H9 (cell line): ENCODE measurements at regions not wholly inside any gene's neighbourhood (a gene's known extent, or its start where the extent isn't known, plus 50 kb on each side); places are given as distances from the start of the nearest gene placed in this dataset.
A peak's percentile ranks its signal among the peaks of the same experiment; 100 is the strongest.

ENCODE experiments used
- DNase-seq: peaks from one replicate; pipeline ENCODE4 v3.0.0-alpha.2; 2017
- H2AFZ ChIP-seq: one replicate; pipeline ENCODE4 v1.6.1; 2013; ENCODE audit warnings: mild to moderate bottlenecking, low read length, control low read depth, moderate library complexity
- H2AK5ac ChIP-seq: 2 replicates; pipeline ENCODE4 v1.6.1; 2013; ENCODE audit warnings: low read length, control low read depth, mixed read lengths; ENCODE audit not compliant: insufficient read length
- H2BK120ac ChIP-seq: one replicate; pipeline ENCODE4 v1.6.1; 2013; ENCODE audit warnings: low read depth, mild to moderate bottlenecking, low read length, control low read depth, inconsistent platforms; ENCODE audit not compliant: poor library complexity, severe bottlenecking
- H2BK12ac ChIP-seq: 2 replicates; pipeline ENCODE4 v1.6.1; 2013; ENCODE audit warnings: low read length, control low read depth, mixed read lengths, low read depth; ENCODE audit not compliant: insufficient read length
- H2BK15ac ChIP-seq: 2 replicates; pipeline ENCODE4 v1.6.1; 2013; ENCODE audit warnings: low read depth, low read length, control low read depth
- H2BK20ac ChIP-seq: one replicate; pipeline ENCODE4 v1.6.1; 2013; ENCODE audit warnings: low read depth, mild to moderate bottlenecking, low read length, control low read depth, inconsistent platforms; ENCODE audit not compliant: poor library complexity, severe bottlenecking
- H2BK5ac ChIP-seq: 2 replicates; pipeline ENCODE4 v1.6.1; 2013; ENCODE audit warnings: low read length, control low read depth, mixed read lengths; ENCODE audit not compliant: insufficient read length
- H3K14ac ChIP-seq: 2 replicates; pipeline ENCODE4 v1.6.1; 2013; ENCODE audit warnings: low read length, control low read depth; ENCODE audit not compliant: insufficient read depth
- H3K18ac ChIP-seq: 2 replicates; pipeline ENCODE4 v1.6.1; 2013; ENCODE audit warnings: low read depth, mild to moderate bottlenecking, mixed read lengths, low read length, control low read depth; ENCODE audit not compliant: insufficient read length
- H3K23ac ChIP-seq: 2 replicates; pipeline ENCODE4 v1.6.1; 2013; ENCODE audit warnings: low read length, control low read depth, mixed read lengths, low read depth; ENCODE audit not compliant: insufficient read length
- H3K23me2 ChIP-seq: 2 replicates; pipeline ENCODE4 v1.6.1; 2013; ENCODE audit warnings: low read depth, mild to moderate bottlenecking, mixed read lengths, low read length, control low read depth; ENCODE audit not compliant: insufficient read length, poor library complexity, severe bottlenecking
- H3K27ac ChIP-seq: 2 replicates; pipeline ENCODE4 v1.5.1; 2013; ENCODE audit warnings: low read length, control low read depth, mixed read lengths, low read depth; ENCODE audit not compliant: insufficient read length
- H3K27me3 ChIP-seq: 2 replicates; pipeline ENCODE4 v1.6.1; 2013; ENCODE audit warnings: low read length, control low read depth, inconsistent platforms; ENCODE audit not compliant: insufficient read depth
- H3K4ac ChIP-seq: 2 replicates; pipeline ENCODE4 v1.6.1; 2013; ENCODE audit warnings: low read depth, mild to moderate bottlenecking, control low read depth, inconsistent platforms, low read length, moderate library complexity
- H3K4me1 ChIP-seq: 2 replicates; pipeline ENCODE4 v1.6.1; 2013; ENCODE audit warnings: low read length, control low read depth, inconsistent platforms; ENCODE audit not compliant: insufficient read depth
- H3K4me2 ChIP-seq: 2 replicates; pipeline ENCODE4 v1.6.1; 2013; ENCODE audit warnings: low read length, control low read depth, mixed read lengths; ENCODE audit not compliant: insufficient read length, insufficient read depth
- H3K56ac ChIP-seq: 2 replicates; pipeline ENCODE4 v1.6.1; 2013; ENCODE audit warnings: low read depth, mild to moderate bottlenecking, mixed read lengths, low read length, control low read depth; ENCODE audit not compliant: insufficient read length
- H3K79me1 ChIP-seq: 2 replicates; pipeline ENCODE4 v1.6.1; 2013; ENCODE audit warnings: low read depth, mild to moderate bottlenecking, moderate library complexity, low read length, control low read depth, inconsistent platforms; ENCODE audit not compliant: insufficient read depth, poor library complexity, severe bottlenecking
- H3K79me2 ChIP-seq: 2 replicates; pipeline ENCODE4 v1.6.1; 2013; ENCODE audit warnings: low read length, control low read depth, inconsistent platforms; ENCODE audit not compliant: insufficient read depth
- H3K9ac ChIP-seq: 2 replicates; pipeline ENCODE4 v1.6.1; 2013; ENCODE audit warnings: low read length, control low read depth, mixed read lengths; ENCODE audit not compliant: insufficient read length; ENCODE audit errors: extremely low read depth
- H3K9me3 ChIP-seq: one replicate; pipeline ENCODE4 v1.6.1; 2013; ENCODE audit warnings: low read depth, low read length, inconsistent platforms; ENCODE audit not compliant: control insufficient read depth
- H3T11ph ChIP-seq: one replicate; pipeline ENCODE4 v1.6.1; 2013; ENCODE audit warnings: mild to moderate bottlenecking, low read length, control low read depth, inconsistent platforms
- H4K20me1 ChIP-seq: one replicate; pipeline ENCODE4 v1.6.1; 2013; ENCODE audit not compliant: control insufficient read depth, insufficient read length, insufficient read depth
- H4K5ac ChIP-seq: 2 replicates; pipeline ENCODE4 v1.6.1; 2013; ENCODE audit warnings: low read depth, mild to moderate bottlenecking, mixed read lengths, low read length, control low read depth; ENCODE audit not compliant: insufficient read length
- H4K8ac ChIP-seq: replicated peaks from 2 replicates; pipeline ENCODE4 v1.6.1; 2013; ENCODE audit warnings: low read length, control low read depth, mixed read lengths, low read depth; ENCODE audit not compliant: insufficient read length
- H4K91ac ChIP-seq: 2 replicates; pipeline ENCODE4 v1.6.1; 2013; ENCODE audit warnings: low read depth, mild to moderate bottlenecking, moderate library complexity, mixed read lengths, low read length, control low read depth; ENCODE audit not compliant: insufficient read length
- H3K27ac Mint-ChIP-seq, 3 experiments: 2 replicates in 2 of 3; 3 replicates in 1 of 3; pipeline ENCODE4 v1.8.0; 2020 to 2021; ENCODE audit warnings: mixed read lengths in 3 of 3, mild to moderate bottlenecking in 1 of 3, moderate library complexity in 1 of 3
- H3K27me3 Mint-ChIP-seq: 2 replicates; pipeline ENCODE4 v1.8.0; 2021; ENCODE audit warnings: low read depth, mild to moderate bottlenecking, moderate library complexity, mixed read lengths
- H3K36me3 Mint-ChIP-seq, 3 experiments: 2 replicates in 2 of 3; 3 replicates in 1 of 3; pipeline ENCODE4 v1.8.0; 2020 to 2021; ENCODE audit warnings: low read depth in 3 of 3, mixed read lengths in 3 of 3; ENCODE audit not compliant: insufficient read depth in 1 of 3
- H3K4me1 Mint-ChIP-seq, 2 experiments: 2 replicates each; pipeline ENCODE4 v1.8.0; 2020; ENCODE audit warnings: mixed read lengths in 2 of 2
- H3K4me3 Mint-ChIP-seq, 2 experiments: 2 replicates in 1 of 2; 3 replicates in 1 of 2; pipeline ENCODE4 v1.8.0; 2020 to 2021; ENCODE audit warnings: mild to moderate bottlenecking in 2 of 2, mixed read lengths in 2 of 2, moderate library complexity in 1 of 2
- H3K9me3 Mint-ChIP-seq, 2 experiments: 2 replicates in 1 of 2; 3 replicates in 1 of 2; pipeline ENCODE4 v1.8.0; 2020; ENCODE audit warnings: mild to moderate bottlenecking in 2 of 2, mixed read lengths in 2 of 2, moderate library complexity in 1 of 2
- CTCF ChIP-seq: fragments of 200-600 bp; sonication (generic); conservative IDR thresholded peaks from 3 replicates; pipeline ENCODE4 v1.8.0; 2021; ENCODE audit warnings: antibody characterized with exemption, mild to moderate bottlenecking
- WGBS: extraction: QIAGEN DNeasy Blood & Tissue Kit; methylation state at CpG from one replicate; pipeline ENCODE4 v1.1.7; 2013; ENCODE audit warnings: missing lambda C conversion rate, low lambda C conversion rate, mixed read lengths; ENCODE audit not compliant: insufficient read length; ENCODE audit errors: extremely low coverage; 5-methylcytosine and 5-hydroxymethylcytosine counted together

- Histone ChIP-seq H2BK5ac (no peak overlapping the region), H3K27ac (no peak overlapping the region), H3K23me2 (no peaks in the 10 kb centered on the region), H3K79me2 (no peaks in the 10 kb centered on the region), H3K56ac (no peak overlapping the region), H4K20me1 (no peaks in the 10 kb centered on the region), H4K91ac (no peak overlapping the region), H3K4me2 (no peak overlapping the region), H2BK15ac (no peak overlapping the region), H3K23ac (no peak overlapping the region), H3K14ac (no peak overlapping the region), H4K8ac (no peak overlapping the region), H3K9ac (no peak overlapping the region), H2AFZ (no peak overlapping the region), H2BK120ac (no peak overlapping the region), H3K18ac (no peak overlapping the region), H3K79me1 (no peaks in the 10 kb centered on the region), H3K9me3 (no peaks in the 10 kb centered on the region), H3K4me1 (no peaks in the 10 kb centered on the region), H2BK20ac (no peak overlapping the region), H2AK5ac (no peak overlapping the region), H3K4ac (no peak overlapping the region), H4K5ac (no peak overlapping the region), H2BK12ac (no peak overlapping the region), H3K27me3 (no peaks in the 10 kb centered on the region), H3T11ph (no peak overlapping the region)
- WGBS: no CpG with 5 or more reads among the region's 7 CpGs
- Mint-ChIP-seq H3K4me1 (peaks cover 9 to 13% of the 10 kb centered on the region in 2 experiments), H3K36me3 (no peaks in the 10 kb centered on the region), H3K27me3 (peaks cover 2% of the 10 kb centered on the region; the same call in 1 of the 2 replicates), H3K9me3 (no peaks in the 10 kb centered on the region; a peak in 2 of 5 replicates), H3K27ac (peak overlapping the region in 1 of 3 experiments; percentile 65; a peak in 1 of 7 replicates), H3K4me3 (no peak overlapping the region)
- DNase-seq: no peak
- TF ChIP-seq CTCF: no peak
These were observed 346.5 kb downstream of the BCL11B start for GRCh38 chr14:98925354-98926040.
